CD4-positive, alpha-beta T cell treated with Interleukin-15 for 1 hour (primary cell): ENCODE measurements at regions not wholly inside any gene's neighbourhood (a gene's known extent, or its start where the extent isn't known, plus 50 kb on each side); places are given as distances from the start of the nearest gene placed in this dataset.
"Not testable (repeated sequence)": the region's sequence is repeated elsewhere in the genome, so short reads cannot be mapped to it uniquely, and the experiment has no call there.

Experiments
- DNase-seq: peaks from one replicate; pipeline ENCODE4 v3.0.0-alpha.2; 2020

- DNase-seq, result no peak
These were observed 546.1 kb downstream of the ZNF608 start for GRCh38 chr5:124200381-124200780.

GRCh38 chr5:124199893-124200292, 546.5 kb downstream of the ZNF608 start:
- no peak for DNase-seq

- DNase-seq, result no peak
These were observed 551.0 kb downstream of the ZNF608 start for GRCh38 chr5:124195411-124195810.

GRCh38 chr5:124194282-124194681, 552.2 kb downstream of the ZNF608 start:
- no peak for DNase-seq

- DNase-seq, result no peak
These were observed 553.1 kb downstream of the ZNF608 start for GRCh38 chr5:124193371-124193789.

GRCh38 chr5:124192716-124193115, 553.7 kb downstream of the ZNF608 start:
- DNase-seq, result no peak

- DNase-seq, result no peak
These were observed 560.7 kb downstream of the ZNF608 start for GRCh38 chr5:124185716-124186115.

- no peak for DNase-seq
These were observed 564.3 kb downstream of the ZNF608 start for GRCh38 chr5:124182133-124182532.

- no peak for DNase-seq
These were observed 565.5 kb downstream of the ZNF608 start for GRCh38 chr5:124180875-124181461.

GRCh38 chr5:124180299-124180874, 566.1 kb downstream of the ZNF608 start:
- no peak for DNase-seq

- DNase-seq, result no peak
These were observed 566.6 kb downstream of the ZNF608 start for GRCh38 chr5:124179819-124180218.

GRCh38 chr5:124178050-124178449, 568.4 kb downstream of the ZNF608 start:
- no peak for DNase-seq

GRCh38 chr5:124176692-124177091, 569.7 kb downstream of the ZNF608 start:
- DNase-seq, result no peak

GRCh38 chr5:124173386-124173785, 573.1 kb downstream of the ZNF608 start:
- no peak for DNase-seq

- no peak for DNase-seq
These were observed 573.9 kb downstream of the ZNF608 start for GRCh38 chr5:124172389-124173003.

GRCh38 chr5:124168093-124168492, 578.3 kb downstream of the ZNF608 start:
- not testable (repeated sequence) for DNase-seq

- no peak for DNase-seq
These were observed 583.5 kb downstream of the ZNF608 start for GRCh38 chr5:124162767-124163532.

GRCh38 chr5:124161266-124161665, 585.2 kb downstream of the ZNF608 start:
- no peak for DNase-seq

- no peak for DNase-seq
These were observed 586.2 kb downstream of the ZNF608 start for GRCh38 chr5:124160265-124160664.

GRCh38 chr5:124157320-124157719, 589.1 kb downstream of the ZNF608 start:
- DNase-seq, result no peak

- no peak for DNase-seq
These were observed 589.9 kb downstream of the ZNF608 start for GRCh38 chr5:124156415-124156996.

- DNase-seq, result no peak
These were observed 591.7 kb downstream of the ZNF608 start for GRCh38 chr5:124154714-124155113.

GRCh38 chr5:124153588-124153987, 592.9 kb downstream of the ZNF608 start:
- no peak for DNase-seq
